GM18870 (cell line): ENCODE measurements at regions not wholly inside any gene's neighbourhood (a gene's known extent, or its start where the extent isn't known, plus 50 kb on each side); places are given as distances from the start of the nearest gene placed in this dataset.

ENCODE experiments used
- ATAC-seq: cut with Tn5 transposase; IDR thresholded peaks from one replicate; pipeline ENCODE4 v1.9.1; 2021; ENCODE audit warnings: moderate library complexity; ENCODE audit not compliant: unreplicated experiment

- no peak for ATAC-seq
These were observed 376.4 kb downstream of the SNAPC1 start for GRCh38 chr14:62138593-62138992.

GRCh38 chr14:62141139-62141538, 378.9 kb downstream of the SNAPC1 start:
- ATAC-seq = no peak

- ATAC-seq = no peak
These were observed 381.0 kb downstream of the SNAPC1 start for GRCh38 chr14:62143245-62143644.

GRCh38 chr14:62144863-62145262, 382.6 kb downstream of the SNAPC1 start:
- ATAC-seq = no peak

- ATAC-seq = no peak
These were observed 383.8 kb downstream of the SNAPC1 start for GRCh38 chr14:62146030-62146429.

- no peak for ATAC-seq
These were observed 393.8 kb downstream of the SNAPC1 start for GRCh38 chr14:62156052-62156451.

GRCh38 chr14:62158779-62159178, 396.6 kb downstream of the SNAPC1 start:
- no peak for ATAC-seq

- ATAC-seq = no peak
These were observed 397.1 kb downstream of the SNAPC1 start for GRCh38 chr14:62159314-62159713.

GRCh38 chr14:62162998-62163589, 400.9 kb downstream of the SNAPC1 start:
- peak; percentile 65 for ATAC-seq

GRCh38 chr14:62168564-62169155, 406.4 kb downstream of the SNAPC1 start:
- no peak for ATAC-seq

GRCh38 chr14:62179367-62180018, 417.3 kb downstream of the SNAPC1 start:
- no peak for ATAC-seq

GRCh38 chr14:62181591-62181990, 419.4 kb downstream of the SNAPC1 start:
- no peak for ATAC-seq

- no peak for ATAC-seq
These were observed 422.9 kb downstream of the SNAPC1 start for GRCh38 chr14:62185078-62185477.

GRCh38 chr14:62187265-62187664, 425.0 kb downstream of the SNAPC1 start:
- ATAC-seq = no peak

GRCh38 chr14:62189698-62190097, 427.5 kb downstream of the SNAPC1 start:
- ATAC-seq = no peak

GRCh38 chr14:62206456-62206855, 444.2 kb downstream of the SNAPC1 start:
- ATAC-seq = no peak

- ATAC-seq = no peak
These were observed 447.2 kb downstream of the SNAPC1 start for GRCh38 chr14:62209287-62209899.

GRCh38 chr14:62213516-62213915, 451.3 kb downstream of the SNAPC1 start:
- no peak for ATAC-seq

- no peak for ATAC-seq
These were observed 453.9 kb downstream of the SNAPC1 start for GRCh38 chr14:62216121-62216520.

GRCh38 chr14:62234849-62235248, 472.6 kb downstream of the SNAPC1 start:
- ATAC-seq = no peak

- ATAC-seq = no peak
These were observed 482.0 kb downstream of the SNAPC1 start for GRCh38 chr14:62244221-62244620.

- ATAC-seq = no peak
These were observed 485.0 kb downstream of the SNAPC1 start for GRCh38 chr14:62247266-62247665.
